SK-N-SH (cell line): ENCODE measurements at regions not wholly inside any gene's neighbourhood (a gene's known extent, or its start where the extent isn't known, plus 50 kb on each side); places are given as distances from the start of the nearest gene placed in this dataset.

Source experiments
- CTCF ChIA-PET: fragments of 300-600, 350-600 bp; formaldehyde crosslinking; extraction: SDS; loops from one replicate; lab custom pipeline; 2021; lab: Yijun Ruan, JAX
- POLR2A ChIA-PET: fragments of 350-600 bp; sonication (Branson Sonifier 250); formaldehyde crosslinking; extraction: SDS; loops from one replicate; lab custom pipeline; 2020; ENCODE audit warnings: antibody characterized with exemption, inconsistent platforms; lab: Yijun Ruan, JAX
- DNase-seq: peaks from one replicate; pipeline ENCODE4 v3.0.0; 2012
- H2AFZ ChIP-seq: fragments of 200-600 bp; sonication (generic); 2 replicates; pipeline ENCODE4 v1.8.1; 2016; ENCODE audit warnings: antibody characterized with exemption, mild to moderate bottlenecking, low read depth
- H3F3A ChIP-seq: fragments of 200-600 bp; sonication (generic); replicated peaks from 2 replicates; pipeline ENCODE3; 2016; ENCODE audit warnings: antibody characterized with exemption, mild to moderate bottlenecking; ENCODE audit not compliant: insufficient read depth
- H3K27ac ChIP-seq, 2 experiments: fragments of 200-500 bp in 1 of 2; fragments of 200-600 bp in 1 of 2; sonication (Bioruptor generic) in 1 of 2; sonication (generic), shearing (Covaris generic) in 1 of 2; 2 replicates each; pipeline versions ENCODE4 v1.5.1 to v1.6.1; 2014 to 2016; ENCODE audit warnings: low read depth in 2 of 2, inconsistent platforms in 1 of 2, low read length in 1 of 2, mild to moderate bottlenecking in 1 of 2, mixed read lengths in 1 of 2
- H3K27me3 ChIP-seq: fragments of 200-600 bp; sonication (generic), shearing (Covaris generic); 2 replicates; pipeline ENCODE4 v1.6.1; 2016; ENCODE audit warnings: mixed run types; ENCODE audit not compliant: insufficient read depth
- H3K36me3 ChIP-seq, 2 experiments: fragments of 200-500 bp in 1 of 2; fragments of 200-600 bp in 1 of 2; sonication (Bioruptor generic) in 1 of 2; sonication (generic) in 1 of 2; replicated peaks in 1 of 2; 2 replicates each; pipeline versions ENCODE3 to v1.5.1; 2014 to 2016; ENCODE audit warnings: low read length in 1 of 2, mild to moderate bottlenecking in 1 of 2; ENCODE audit not compliant: insufficient read depth in 2 of 2, control insufficient read depth in 1 of 2
- H3K4me1 ChIP-seq, 2 experiments: fragments of 200-500 bp in 1 of 2; fragments of 200-600 bp in 1 of 2; sonication (Bioruptor generic) in 1 of 2; sonication (generic), shearing (Covaris generic) in 1 of 2; 2 replicates each; pipeline versions ENCODE4 v1.5.1 to v1.6.1; 2014 to 2016; ENCODE audit warnings: low read depth in 1 of 2, low read length in 1 of 2, mixed run types in 1 of 2; ENCODE audit not compliant: insufficient read depth in 2 of 2, control insufficient read depth in 1 of 2
- H3K4me2 ChIP-seq: fragments of 200-600 bp; sonication (generic), shearing (Covaris generic); 2 replicates; pipeline ENCODE4 v1.6.1; 2017; ENCODE audit warnings: mixed run types
- H3K4me3 ChIP-seq, 2 experiments: fragments of 200-500 bp in 1 of 2; fragments of 200-600 bp in 1 of 2; sonication (Bioruptor generic) in 1 of 2; sonication (generic), shearing (Covaris generic) in 1 of 2; 2 replicates each; pipeline versions ENCODE4 v1.5.1 to v1.8.1; 2014 to 2016; ENCODE audit warnings: low read depth in 2 of 2, inconsistent platforms in 1 of 2, low read length in 1 of 2, mild to moderate bottlenecking in 1 of 2, mixed read lengths in 1 of 2, moderate library complexity in 1 of 2
- H3K79me2 ChIP-seq: fragments of 200-600 bp; sonication (generic); 2 replicates; pipeline ENCODE4 v1.8.1; 2017; ENCODE audit warnings: mild to moderate bottlenecking; ENCODE audit not compliant: insufficient read depth
- H3K9ac ChIP-seq: fragments of 200-600 bp; sonication (generic); 2 replicates; pipeline ENCODE4 v1.6.1; 2017; ENCODE audit warnings: mixed run types
- H3K9me2 ChIP-seq: fragments of 200-600 bp; sonication (generic); 2 replicates; pipeline ENCODE4 v1.6.1; 2017; ENCODE audit warnings: mixed run types
- H3K9me3 ChIP-seq: fragments of 200-600 bp; sonication (generic); 2 replicates; pipeline ENCODE4 v1.6.1; 2017; ENCODE audit warnings: mixed run types, mild to moderate bottlenecking, moderate library complexity
- H4K20me1 ChIP-seq: fragments of 200-600 bp; sonication (generic); 2 replicates; pipeline ENCODE4 v1.6.1; 2017; ENCODE audit warnings: mild to moderate bottlenecking, mixed run types; ENCODE audit not compliant: insufficient read depth
- CTCF ChIP-seq: fragments of 200-600 bp; sonication (generic); IDR thresholded peaks from 2 replicates; pipeline ENCODE4 v1.6.1; 2017; ENCODE audit warnings: antibody characterized with exemption, mild to moderate bottlenecking, moderate library complexity
- ELF1 ChIP-seq: IDR thresholded peaks from 2 replicates; pipeline ENCODE4 v1.4.0; 2012
- EZH2phosphoT487 ChIP-seq: fragments of 200-600 bp; sonication (generic); IDR thresholded peaks from 2 replicates; pipeline ENCODE4 v1.6.1; 2017; ENCODE audit warnings: low read depth, mixed run types, mild to moderate bottlenecking, antibody characterized with exemption, moderate library complexity, borderline replicate concordance
- MAX ChIP-seq: IDR thresholded peaks from 2 replicates; pipeline ENCODE4 v1.4.0; 2012; ENCODE audit warnings: low read depth
- MEF2A ChIP-seq: IDR thresholded peaks from 2 replicates; pipeline ENCODE4 v1.4.0; 2012; ENCODE audit warnings: low read depth, borderline replicate concordance
- MXI1 ChIP-seq: IDR thresholded peaks from 2 replicates; pipeline ENCODE4 v1.6.1; 2012; ENCODE audit warnings: mild to moderate bottlenecking, low read depth, low read length, improper control_type of control experiment
- PBX3 ChIP-seq: IDR thresholded peaks from 2 replicates; pipeline ENCODE4; 2012
- RCOR1 ChIP-seq: fragments of 150-350 bp; IDR thresholded peaks from 2 replicates; pipeline ENCODE4 v1.6.1; 2017; ENCODE audit warnings: antibody characterized with exemption, low read length
- REST ChIP-seq: IDR thresholded peaks from 2 replicates; pipeline ENCODE4 v1.6.1; 2012; ENCODE audit warnings: mild to moderate bottlenecking, low read depth, low read length, moderate library complexity
- RXRA ChIP-seq: IDR thresholded peaks from 2 replicates; pipeline ENCODE4 v1.4.0; 2012; ENCODE audit warnings: low read depth, mild to moderate bottlenecking, borderline replicate concordance
- TCF12 ChIP-seq: IDR thresholded peaks from 2 replicates; pipeline ENCODE4 v1.4.0; 2012
- WGBS: methylation state at CpG from one replicate; pipeline ENCODE4 v1.1.6; 2017; ENCODE audit warnings: low lambda C conversion rate; 5-methylcytosine and 5-hydroxymethylcytosine counted together

GRCh38 chr1:5568321-5568720, 423.9 kb downstream of the NPHP4 start:
- Histone ChIP-seq H3K27me3 (no peaks in the 10 kb centered on the region), H3K27ac (no peak overlapping the region), H3F3A (no peaks in the 10 kb centered on the region), H3K4me3 (no peak overlapping the region), H3K9me2 (no peaks in the 10 kb centered on the region), H4K20me1 (no peaks in the 10 kb centered on the region), H2AFZ (no peak overlapping the region), H3K4me1 (peaks cover 0 to 8% of the 10 kb centered on the region in 2 experiments; a peak in 1 of 4 replicates), H3K4me2 (no peak overlapping the region), H3K79me2 (no peaks in the 10 kb centered on the region), H3K9me3 (no peaks in the 10 kb centered on the region), H3K9ac (no peak overlapping the region), H3K36me3 (no peaks in the 10 kb centered on the region)
- TF ChIP-seq RCOR1 (no peak), REST (no peak)
- WGBS: 3% methylated on average over 6 of the region's 6 CpGs
- DNase-seq: no peak
- POLR2A ChIA-PET: no interaction called here
- CTCF ChIA-PET: no interaction called here

GRCh38 chr1:5567839-5568238, 424.4 kb downstream of the NPHP4 start:
- H3K36me3 ChIP-seq: no peaks in the 10 kb centered on the region
- no peak overlapping the region for H3K4me3 ChIP-seq
- H4K20me1 ChIP-seq: no peaks in the 10 kb centered on the region
- H3K4me2 ChIP-seq: no peak overlapping the region
- CTCF ChIA-PET: interaction anchor here (1.6 kb wide), 1 partner anchor 53 kb away, joined by 3 read pairs; no protein-coding TSS in a partner anchor
- H3K27me3 ChIP-seq: no peaks in the 10 kb centered on the region
- no peaks in the 10 kb centered on the region for H3K9me3 ChIP-seq
- H3K4me1 ChIP-seq: peaks cover 0 to 8% of the 10 kb centered on the region in 2 experiments; a peak in 1 of 4 replicates
- H3K9ac ChIP-seq: no peak overlapping the region
- no peak for DNase-seq
- H3K27ac ChIP-seq: no peak overlapping the region
- 7% methylated on average over 3 of the region's 3 CpGs for WGBS
- TF ChIP-seq CTCF (no peak), ELF1 (no peak), RXRA (no peak), MEF2A (no peak), EZH2phosphoT487 (no peak), TCF12 (no peak), MXI1 (no peak), PBX3 (no peak), MAX (no peak), REST (no peak)
- H3K79me2 ChIP-seq: no peaks in the 10 kb centered on the region
- POLR2A ChIA-PET: no interaction called here
- H3F3A ChIP-seq: no peaks in the 10 kb centered on the region
- H2AFZ ChIP-seq: no peak overlapping the region
- no peaks in the 10 kb centered on the region for H3K9me2 ChIP-seq
